ENCODE measurements at regions not wholly inside any gene's neighbourhood (a gene's known extent, or its start where the extent isn't known, plus 50 kb on each side); places are given as distances from the start of the nearest gene placed in this dataset.

- DNase-seq, result no peak
- no peaks in the 10 kb centered on the region for H3K36me3 ChIP-seq
- H3K27ac ChIP-seq, result no peak overlapping the region
- H3K4me3 ChIP-seq, result no peak overlapping the region
- intact Hi-C loops (cut with DNase I), result no loop called here
- H3K4me1 ChIP-seq (ENCODE audit: insufficient read depth), result no peaks in the 10 kb centered on the region
- WGBS, 3 donors, result 89 to 94% (median 93%) methylated on average over 5 of the region's 5 CpGs
- H3K9me3 ChIP-seq, result no peaks in the 10 kb centered on the region
- TF ChIP-seq EP300 (IDR thresholded peaks at IDR 0.05) (no peak), CTCF (IDR thresholded peaks at IDR 0.05) (no peak), POLR2A (IDR thresholded peaks at IDR 0.05) (no peak)
- no peaks in the 10 kb centered on the region for H3K27me3 ChIP-seq
Measured at GRCh38 chr2:158038901-158039300, 62.8 kb upstream of the UPP2 start.

GRCh38 chr2:158034198-158034866 lies 67.3 kb upstream of the UPP2 start:
- Histone ChIP-seq H3K27me3 (no peaks in the 10 kb centered on the region), H3K36me3 (no peaks in the 10 kb centered on the region), H3K4me3 (no peak overlapping the region), H3K27ac (no peak overlapping the region), H3K4me1 (ENCODE audit: insufficient read depth) (no peaks in the 10 kb centered on the region), H3K9me3 (no peaks in the 10 kb centered on the region)
- 23 to 28% (median 25%) methylated on average over 7 of the region's 7 CpGs for WGBS, 3 donors
- DNase-seq, result no peak
- intact Hi-C loops (cut with DNase I), result no loop called here
- TF ChIP-seq CTCF (IDR thresholded peaks at IDR 0.05), result no peak
- TF ChIP-seq POLR2A (IDR thresholded peaks at IDR 0.05), result no peak
- no peak for TF ChIP-seq EP300 (IDR thresholded peaks at IDR 0.05)

- no peaks in the 10 kb centered on the region for H3K4me1 ChIP-seq (ENCODE audit: insufficient read depth)
- no peaks in the 10 kb centered on the region for H3K36me3 ChIP-seq
- no peak for DNase-seq
- 60 to 65% (median 61%) methylated on average over 4 of the region's 4 CpGs for WGBS, 3 donors
- H3K27ac ChIP-seq, result no peak overlapping the region
- H3K27me3 ChIP-seq, result no peaks in the 10 kb centered on the region
- no peak overlapping the region for H3K4me3 ChIP-seq
- no peak for TF ChIP-seq EP300 (IDR thresholded peaks at IDR 0.05)
- TF ChIP-seq POLR2A (IDR thresholded peaks at IDR 0.05), result no peak
- TF ChIP-seq CTCF (IDR thresholded peaks at IDR 0.05), result no peak
- H3K9me3 ChIP-seq, result no peaks in the 10 kb centered on the region
- intact Hi-C loops (cut with DNase I), result no loop called here
Measured at GRCh38 chr2:158031371-158031770, 70.3 kb upstream of the UPP2 start.

GRCh38 chr2:158025255-158025996 lies 76.2 kb upstream of the UPP2 start:
- DNase-seq, result no peak
- WGBS, 3 donors, result 73 to 80% (median 75%) methylated on average over 11 of the region's 11 CpGs
- no peaks in the 10 kb centered on the region for H3K27me3 ChIP-seq
- intact Hi-C loops (cut with DNase I), result loop anchor here in 2 of 4 donors (5.0 to 10.0 kb wide), 2 partner anchors 719 to 722 kb away; no protein-coding TSS in a partner anchor
- TF ChIP-seq CTCF (IDR thresholded peaks at IDR 0.05) (no peak), EP300 (IDR thresholded peaks at IDR 0.05) (no peak), POLR2A (IDR thresholded peaks at IDR 0.05) (no peak)
- no peaks in the 10 kb centered on the region for H3K4me1 ChIP-seq (ENCODE audit: insufficient read depth)
- H3K9me3 ChIP-seq, result no peaks in the 10 kb centered on the region
- no peak overlapping the region for H3K27ac ChIP-seq
- H3K4me3 ChIP-seq, result no peak overlapping the region
- H3K36me3 ChIP-seq, result no peaks in the 10 kb centered on the region
